ENCODE measurements at regions not wholly inside any gene's neighbourhood (a gene's known extent, or its start where the extent isn't known, plus 50 kb on each side); places are given as distances from the start of the nearest gene placed in this dataset.
A peak's percentile ranks its signal among the peaks of the same experiment; 100 is the strongest.

GRCh38 chr5:120252839-120253238, 211.3 kb upstream of the PRR16 start:
- no peak for DNase-seq
- Histone ChIP-seq H3K36me3 (no peaks in the 10 kb centered on the region), H3K4me1 (no peaks in the 10 kb centered on the region), H3K9me3 (no peaks in the 10 kb centered on the region), H3K4me3 (no peak overlapping the region), H3K27me3 (no peaks in the 10 kb centered on the region), H3K27ac (no peak overlapping the region)
- ATAC-seq, result no peak
- TF ChIP-seq CTCF (IDR thresholded peaks at IDR 0.05), result no peak
- intact Hi-C loops (cut with DNase I), result no loop called here

GRCh38 chr5:120254385-120254784, 209.7 kb upstream of the PRR16 start:
- H3K9me3 ChIP-seq, result no peaks in the 10 kb centered on the region
- no peaks in the 10 kb centered on the region for H3K36me3 ChIP-seq
- no peak overlapping the region for H3K27ac ChIP-seq
- ATAC-seq, result no peak
- no peak for TF ChIP-seq CTCF (IDR thresholded peaks at IDR 0.05)
- H3K27me3 ChIP-seq, result no peaks in the 10 kb centered on the region
- intact Hi-C loops (cut with DNase I), result no loop called here
- no peak for DNase-seq
- no peaks in the 10 kb centered on the region for H3K4me1 ChIP-seq
- H3K4me3 ChIP-seq, result no peak overlapping the region

- no peak for TF ChIP-seq CTCF (IDR thresholded peaks at IDR 0.05)
- H3K4me1 ChIP-seq, result no peaks in the 10 kb centered on the region
- no peaks in the 10 kb centered on the region for H3K27me3 ChIP-seq
- no peak overlapping the region for H3K27ac ChIP-seq
- intact Hi-C loops (cut with DNase I), result no loop called here
- no peaks in the 10 kb centered on the region for H3K9me3 ChIP-seq
- ATAC-seq (no peak), DNase-seq (no peak)
- no peaks in the 10 kb centered on the region for H3K36me3 ChIP-seq
- no peak overlapping the region for H3K4me3 ChIP-seq
Observed at GRCh38 chr5:120255214-120255613, 208.9 kb upstream of the PRR16 start.

GRCh38 chr5:120256376-120256775, 207.7 kb upstream of the PRR16 start:
- ATAC-seq (no peak), DNase-seq (no peak)
- H3K9me3 ChIP-seq, result no peaks in the 10 kb centered on the region
- no peaks in the 10 kb centered on the region for H3K36me3 ChIP-seq
- no peaks in the 10 kb centered on the region for H3K4me1 ChIP-seq
- intact Hi-C loops (cut with DNase I), result no loop called here
- H3K27ac ChIP-seq, result no peak overlapping the region
- no peaks in the 10 kb centered on the region for H3K27me3 ChIP-seq
- no peak for TF ChIP-seq CTCF (IDR thresholded peaks at IDR 0.05)
- H3K4me3 ChIP-seq, result no peak overlapping the region

GRCh38 chr5:120257358-120257971, 206.6 kb upstream of the PRR16 start:
- Histone ChIP-seq H3K27ac (no peak overlapping the region), H3K9me3 (no peaks in the 10 kb centered on the region), H3K4me3 (no peak overlapping the region), H3K36me3 (no peaks in the 10 kb centered on the region), H3K4me1 (no peaks in the 10 kb centered on the region), H3K27me3 (no peaks in the 10 kb centered on the region)
- TF ChIP-seq CTCF (IDR thresholded peaks at IDR 0.05), result no peak
- intact Hi-C loops (cut with DNase I), result no loop called here
- DNase-seq (no peak), ATAC-seq (no peak)

GRCh38 chr5:120258123-120258522, 206.0 kb upstream of the PRR16 start:
- ATAC-seq, result peak; percentile 73
- Histone ChIP-seq H3K27me3 (no peaks in the 10 kb centered on the region), H3K9me3 (no peaks in the 10 kb centered on the region), H3K27ac (no peak overlapping the region), H3K4me3 (no peak overlapping the region), H3K36me3 (no peaks in the 10 kb centered on the region), H3K4me1 (no peaks in the 10 kb centered on the region)
- no peak for DNase-seq
- TF ChIP-seq CTCF (IDR thresholded peaks at IDR 0.05), result no peak
- intact Hi-C loops (cut with DNase I), result no loop called here

All from upper lobe of right lung (tissue), 1 donor.